Skeletal muscle tissue (tissue), 3 donors: ENCODE measurements at regions not wholly inside any gene's neighbourhood (a gene's known extent, or its start where the extent isn't known, plus 50 kb on each side); places are given as distances from the start of the nearest gene placed in this dataset.
"Not testable (repeated sequence)": the region's sequence is repeated elsewhere in the genome, so short reads cannot be mapped to it uniquely, and the experiment has no call there.

Source experiments
- H3K27ac ChIP-seq: one replicate; pipeline ENCODE4 v1.7.0; 2013; ENCODE audit warnings: mild to moderate bottlenecking, low read depth, low read length, inconsistent platforms
- H3K27me3 ChIP-seq, 3 donors: one replicate each; pipeline ENCODE4 v1.7.0; 2013; ENCODE audit warnings: low read length in 3 of 3; ENCODE audit not compliant: control insufficient read depth in 3 of 3, insufficient read depth in 3 of 3
- H3K36me3 ChIP-seq, 3 donors: one replicate each; pipeline ENCODE4 v1.7.0; 2013; ENCODE audit warnings: low read length in 3 of 3; ENCODE audit not compliant: control insufficient read depth in 3 of 3, insufficient read depth in 3 of 3
- H3K4me1 ChIP-seq, 3 donors: one replicate each; pipeline ENCODE4 v1.7.0; 2013; ENCODE audit warnings: low read length in 3 of 3, mild to moderate bottlenecking in 3 of 3; ENCODE audit not compliant: control insufficient read depth in 3 of 3, insufficient read depth in 3 of 3
- H3K4me3 ChIP-seq, 3 donors: one replicate each; pipeline ENCODE4 v1.7.0; 2013; ENCODE audit warnings: low read length in 3 of 3
- H3K9ac ChIP-seq, 3 donors: one replicate each; pipeline ENCODE4 v1.7.0; 2013; ENCODE audit warnings: low read length in 3 of 3, mild to moderate bottlenecking in 3 of 3, moderate library complexity in 2 of 3, low read depth in 1 of 3
- H3K9me3 ChIP-seq, 3 donors: one replicate each; pipeline ENCODE4 v1.7.0; 2013; ENCODE audit warnings: low read length in 3 of 3; ENCODE audit not compliant: control insufficient read depth in 3 of 3
- donor health status: Osteomylitis.

DNA sequence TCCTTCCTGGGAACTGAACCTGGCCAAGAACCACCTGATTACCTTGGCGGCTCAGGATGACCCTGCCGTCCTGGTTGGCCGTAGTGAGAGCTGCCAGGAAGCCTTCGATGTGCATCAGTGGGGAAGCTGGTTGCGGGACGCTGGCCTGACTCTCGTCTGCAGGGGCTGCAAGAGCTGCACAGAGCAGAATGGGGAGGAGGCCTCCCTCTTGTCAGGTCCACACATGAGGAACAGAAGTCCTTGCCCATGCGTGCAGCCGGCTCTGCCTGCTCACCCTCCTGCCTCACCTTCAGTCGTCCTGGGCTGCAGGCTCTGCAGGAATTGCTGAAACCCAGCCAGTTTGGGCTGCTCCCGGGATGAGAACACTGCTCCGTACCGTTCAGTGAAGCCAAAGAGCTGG lies 182.3 kb downstream of the KLRB1 start:
- H3K36me3 ChIP-seq, H3K27me3 ChIP-seq, H3K27ac ChIP-seq, H3K4me1 ChIP-seq, H3K4me3 ChIP-seq, H3K9me3 ChIP-seq, H3K9ac ChIP-seq: not testable (repeated sequence)

- not testable (repeated sequence) for H3K27me3 ChIP-seq, H3K9ac ChIP-seq, H3K9me3 ChIP-seq, H3K36me3 ChIP-seq, H3K27ac ChIP-seq, H3K4me3 ChIP-seq, H3K4me1 ChIP-seq
These were observed 183.5 kb downstream of the KLRB1 start for GRCh38 chr12:9424175-9424740.

DNA sequence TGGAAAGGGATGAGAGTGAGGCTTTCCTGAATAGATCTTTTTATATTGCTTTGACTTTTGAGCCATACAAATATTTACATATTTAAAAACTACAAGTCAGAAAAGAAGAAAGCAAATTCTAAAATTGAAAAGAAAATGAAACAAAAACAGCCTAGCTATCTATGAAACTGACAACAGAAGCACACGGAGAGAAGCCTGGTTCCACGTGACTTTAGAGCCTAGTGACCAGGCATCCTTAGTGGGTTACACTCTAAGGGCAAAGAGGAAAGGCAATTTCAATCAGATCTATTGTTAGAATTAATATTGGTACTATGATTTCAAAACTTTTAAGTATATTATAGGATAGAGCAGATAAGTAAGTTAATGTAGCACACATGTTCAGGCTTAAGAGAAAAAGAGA lies 185.0 kb downstream of the KLRB1 start:
- not testable (repeated sequence) for H3K36me3 ChIP-seq, H3K9ac ChIP-seq, H3K4me1 ChIP-seq, H3K9me3 ChIP-seq, H3K4me3 ChIP-seq, H3K27ac ChIP-seq, H3K27me3 ChIP-seq

GRCh38 chr12:9421520-9422086 lies 186.1 kb downstream of the KLRB1 start:
- not testable (repeated sequence) for H3K36me3 ChIP-seq, H3K4me1 ChIP-seq, H3K27ac ChIP-seq, H3K9me3 ChIP-seq, H3K9ac ChIP-seq, H3K27me3 ChIP-seq, H3K4me3 ChIP-seq

- not testable (repeated sequence) for H3K36me3 ChIP-seq, H3K27ac ChIP-seq
These were observed 186.7 kb downstream of the KLRB1 start for GRCh38 chr12:9420817-9421519.

GRCh38 chr12:9418669-9419041 lies 189.1 kb downstream of the KLRB1 start:
- not testable (repeated sequence) for H3K27me3 ChIP-seq, H3K36me3 ChIP-seq, H3K27ac ChIP-seq

More at GRCh38 chr12:9420817-9421519, 186.7 kb downstream of the KLRB1 start:
- not testable (repeated sequence) for H3K9ac ChIP-seq, H3K4me1 ChIP-seq, H3K9me3 ChIP-seq, H3K4me3 ChIP-seq, H3K27me3 ChIP-seq

DNA sequence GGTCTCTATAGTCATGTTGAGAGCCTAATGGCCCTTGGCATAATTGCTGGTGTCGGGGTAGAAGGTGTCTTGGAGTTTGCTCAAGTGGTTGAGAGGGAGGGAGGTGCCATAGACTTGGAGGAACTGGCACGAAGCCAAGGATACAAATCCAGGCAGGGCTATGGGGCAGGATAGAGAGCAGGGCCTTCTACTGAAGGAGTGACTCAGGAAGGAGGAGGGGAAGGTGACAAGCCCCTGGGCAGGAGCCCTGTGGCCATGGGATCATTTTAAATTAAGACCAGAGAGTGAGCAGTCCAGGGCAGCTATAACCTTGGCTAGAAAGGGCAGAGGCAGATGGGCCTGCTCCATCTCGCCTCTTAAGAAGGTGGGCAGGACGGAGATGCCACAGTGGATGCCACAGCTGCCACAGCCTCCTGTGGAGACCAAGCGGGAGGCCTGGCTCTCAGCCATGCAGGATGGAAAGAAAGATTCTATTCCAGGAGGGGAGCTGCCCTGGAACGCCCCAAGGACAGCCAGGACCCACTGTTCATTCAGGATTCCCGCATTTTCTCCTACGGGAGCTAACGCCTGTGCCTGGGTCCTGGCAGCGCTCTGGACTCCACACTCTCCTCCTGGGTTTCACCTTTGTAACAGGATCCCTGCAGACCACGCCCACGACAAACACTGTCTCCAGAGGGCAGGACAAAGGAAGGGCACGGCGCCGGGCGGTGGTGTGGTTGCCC lies 189.6 kb downstream of the KLRB1 start:
- H3K36me3 ChIP-seq, H3K4me3 ChIP-seq, H3K27ac ChIP-seq, H3K9ac ChIP-seq, H3K4me1 ChIP-seq, H3K9me3 ChIP-seq, H3K27me3 ChIP-seq: not testable (repeated sequence)

More at GRCh38 chr12:9418669-9419041, 189.1 kb downstream of the KLRB1 start:
- H3K9ac ChIP-seq, H3K4me1 ChIP-seq, H3K9me3 ChIP-seq, H3K4me3 ChIP-seq: not testable (repeated sequence)

GRCh38 chr12:9417341-9417740 lies 190.4 kb downstream of the KLRB1 start:
- H3K4me3 ChIP-seq, H3K9me3 ChIP-seq, H3K27me3 ChIP-seq, H3K4me1 ChIP-seq, H3K9ac ChIP-seq, H3K36me3 ChIP-seq, H3K27ac ChIP-seq: not testable (repeated sequence)

- not testable (repeated sequence) for H3K27ac ChIP-seq, H3K4me1 ChIP-seq, H3K36me3 ChIP-seq, H3K9me3 ChIP-seq, H3K27me3 ChIP-seq, H3K4me3 ChIP-seq, H3K9ac ChIP-seq
These were observed 191.4 kb downstream of the KLRB1 start for GRCh38 chr12:9416346-9416745.

GRCh38 chr12:9415898-9416297 lies 191.8 kb downstream of the KLRB1 start:
- H3K9me3 ChIP-seq, H3K4me3 ChIP-seq, H3K27ac ChIP-seq, H3K36me3 ChIP-seq, H3K9ac ChIP-seq, H3K27me3 ChIP-seq, H3K4me1 ChIP-seq: not testable (repeated sequence)
